ENCODE measurements at regions not wholly inside any gene's neighbourhood (a gene's known extent, or its start where the extent isn't known, plus 50 kb on each side); places are given as distances from the start of the nearest gene placed in this dataset.

- no peak overlapping the region for H3K4me3 ChIP-seq (ENCODE audit: low read depth, low read length, poor library complexity, severe bottlenecking)
- H3K36me3 ChIP-seq (ENCODE audit: insufficient read depth, low read length, poor library complexity, severe bottlenecking), result no peaks in the 10 kb centered on the region
- no peaks in the 10 kb centered on the region for H3K27me3 ChIP-seq (replicated peaks; ENCODE audit: insufficient read depth, low read depth, low read length, poor library complexity)
- no peak for DNase-seq (ENCODE audit: low spot score)
- no peaks in the 10 kb centered on the region for H3K9me3 ChIP-seq (ENCODE audit: low read depth, low read length, poor library complexity, severe bottlenecking)
- BruUV-seq (replicated peaks), result no TSS peak
- intact Hi-C loops (cut with micrococcal nuclease; ENCODE audit: unreplicated experiment), result no loop called here
- no peaks in the 10 kb centered on the region for H3K4me1 ChIP-seq (ENCODE audit: insufficient read depth, low read length, poor library complexity, severe bottlenecking)
- POLR2A ChIA-PET (ENCODE audit: low non-redundant PET), result no interaction called here
- H3K27ac ChIP-seq (ENCODE audit: low read depth, low read length, poor library complexity, severe bottlenecking), result no peak overlapping the region
- CTCF ChIA-PET, result no interaction called here
- TF ChIP-seq CTCF (conservative IDR thresholded peaks at IDR 0.05; ENCODE audit: low read depth, low read length) (no peak), EZH2 (IDR thresholded peaks at IDR 0.05; ENCODE audit: borderline replicate concordance, low read depth, low read length, poor library complexity, severe bottlenecking) (no peak)
These were observed 83.8 kb upstream of the TPM1 start for GRCh38 chr15:62958528-62959363.

GRCh38 chr15:62961134-62961533 lies 81.4 kb upstream of the TPM1 start:
- no peak for DNase-seq (ENCODE audit: low spot score)
- BruUV-seq (replicated peaks), result no TSS peak
- Histone ChIP-seq H3K36me3 (ENCODE audit: insufficient read depth, low read length, poor library complexity, severe bottlenecking) (no peaks in the 10 kb centered on the region), H3K27me3 (replicated peaks; ENCODE audit: insufficient read depth, low read depth, low read length, poor library complexity) (no peaks in the 10 kb centered on the region), H3K4me1 (ENCODE audit: insufficient read depth, low read length, poor library complexity, severe bottlenecking) (no peaks in the 10 kb centered on the region), H3K9me3 (ENCODE audit: low read depth, low read length, poor library complexity, severe bottlenecking) (no peaks in the 10 kb centered on the region), H3K4me3 (ENCODE audit: low read depth, low read length, poor library complexity, severe bottlenecking) (no peak overlapping the region), H3K27ac (ENCODE audit: low read depth, low read length, poor library complexity, severe bottlenecking) (no peak overlapping the region)
- ChIA-PET POLR2A (ENCODE audit: low non-redundant PET) (no interaction called here), CTCF (no interaction called here)
- intact Hi-C loops (cut with micrococcal nuclease; ENCODE audit: unreplicated experiment), result no loop called here
- TF ChIP-seq CTCF (conservative IDR thresholded peaks at IDR 0.05; ENCODE audit: low read depth, low read length), result no peak
- TF ChIP-seq EZH2 (IDR thresholded peaks at IDR 0.05; ENCODE audit: borderline replicate concordance, low read depth, low read length, poor library complexity, severe bottlenecking), result no peak

- no peaks in the 10 kb centered on the region for H3K27me3 ChIP-seq (replicated peaks; ENCODE audit: insufficient read depth, low read depth, low read length, poor library complexity)
- H3K36me3 ChIP-seq (ENCODE audit: insufficient read depth, low read length, poor library complexity, severe bottlenecking), result no peaks in the 10 kb centered on the region
- H3K9me3 ChIP-seq (ENCODE audit: low read depth, low read length, poor library complexity, severe bottlenecking), result no peaks in the 10 kb centered on the region
- no peak overlapping the region for H3K27ac ChIP-seq (ENCODE audit: low read depth, low read length, poor library complexity, severe bottlenecking)
- DNase-seq (ENCODE audit: low spot score), result no peak
- no peak overlapping the region for H3K4me3 ChIP-seq (ENCODE audit: low read depth, low read length, poor library complexity, severe bottlenecking)
- ChIA-PET POLR2A (ENCODE audit: low non-redundant PET) (no interaction called here), CTCF (no interaction called here)
- no TSS peak for BruUV-seq (replicated peaks)
- no peaks in the 10 kb centered on the region for H3K4me1 ChIP-seq (ENCODE audit: insufficient read depth, low read length, poor library complexity, severe bottlenecking)
- no peak for TF ChIP-seq EZH2 (IDR thresholded peaks at IDR 0.05; ENCODE audit: borderline replicate concordance, low read depth, low read length, poor library complexity, severe bottlenecking)
- TF ChIP-seq CTCF (conservative IDR thresholded peaks at IDR 0.05; ENCODE audit: low read depth, low read length), result no peak
- intact Hi-C loops (cut with micrococcal nuclease; ENCODE audit: unreplicated experiment), result no loop called here
These were observed 80.2 kb upstream of the TPM1 start for GRCh38 chr15:62962101-62962995.

Measured in A673 (cell line).